Activated CD4-positive, alpha-beta T cell treated with anti-CD3 and anti-CD28 coated beads, Interleukin-2, amount 50 U/mL, for 24 hours (primary cell): ENCODE measurements at regions not wholly inside any gene's neighbourhood (a gene's known extent, or its start where the extent isn't known, plus 50 kb on each side); places are given as distances from the start of the nearest gene placed in this dataset.

Experiments
- DNase-seq, 2 donors: peaks; one replicate each; pipeline ENCODE4 v3.0.0-alpha.2; 2020; ENCODE audit warnings: low read depth in 1 of 2, low spot score in 1 of 2

- DNase-seq, result no peak
Observed at GRCh38 chr7:118563311-118563710, 338.8 kb downstream of the ANKRD7 start.

- no peak for DNase-seq
Observed at GRCh38 chr7:118572604-118573003, 348.1 kb downstream of the ANKRD7 start.

- DNase-seq, result no peak
Observed at GRCh38 chr7:118573085-118573484, 348.6 kb downstream of the ANKRD7 start.

- no peak for DNase-seq
Observed at GRCh38 chr7:118575393-118575948, 351.0 kb downstream of the ANKRD7 start.

- DNase-seq, result no peak
Observed at GRCh38 chr7:118580743-118581382, 356.4 kb downstream of the ANKRD7 start.

- DNase-seq, result no peak
Observed at GRCh38 chr7:118583641-118584040, 359.1 kb downstream of the ANKRD7 start.

GRCh38 chr7:118586248-118586647 is 361.7 kb downstream of the ANKRD7 start:
- no peak for DNase-seq

- no peak for DNase-seq
Observed at GRCh38 chr7:118590107-118590506, 365.6 kb downstream of the ANKRD7 start.

- no peak for DNase-seq
Observed at GRCh38 chr7:118602090-118602489, 377.6 kb downstream of the ANKRD7 start.

- no peak for DNase-seq
Observed at GRCh38 chr7:118606602-118607001, 382.1 kb downstream of the ANKRD7 start.

- DNase-seq, result no peak
Observed at GRCh38 chr7:118609207-118609606, 384.7 kb downstream of the ANKRD7 start.

GRCh38 chr7:118615681-118616080 is 391.2 kb downstream of the ANKRD7 start:
- DNase-seq, result no peak

GRCh38 chr7:118621810-118622360 is 397.4 kb downstream of the ANKRD7 start:
- no peak for DNase-seq

GRCh38 chr7:118626739-118627138 is 402.2 kb downstream of the ANKRD7 start:
- no peak for DNase-seq

- DNase-seq, result no peak
Observed at GRCh38 chr7:118627467-118627866, 403.0 kb downstream of the ANKRD7 start.

- DNase-seq, result no peak
Observed at GRCh38 chr7:118629898-118630438, 405.5 kb downstream of the ANKRD7 start.

GRCh38 chr7:118642396-118642795 is 417.9 kb downstream of the ANKRD7 start:
- DNase-seq, result no peak

GRCh38 chr7:118644346-118644745 is 419.8 kb downstream of the ANKRD7 start:
- no peak for DNase-seq

- DNase-seq, result no peak
Observed at GRCh38 chr7:118648002-118648401, 423.5 kb downstream of the ANKRD7 start.

GRCh38 chr7:118657391-118658005 is 433.0 kb downstream of the ANKRD7 start:
- no peak for DNase-seq

- no peak for DNase-seq
Observed at GRCh38 chr7:118662266-118662665, 437.8 kb downstream of the ANKRD7 start.

GRCh38 chr7:118664498-118664897 is 440.0 kb downstream of the ANKRD7 start:
- DNase-seq, result no peak
